Eye (tissue), 1 donor: ENCODE measurements at regions not wholly inside any gene's neighbourhood (a gene's known extent, or its start where the extent isn't known, plus 50 kb on each side); places are given as distances from the start of the nearest gene placed in this dataset.
"Not testable (repeated sequence)": the region's sequence is repeated elsewhere in the genome, so short reads cannot be mapped to it uniquely, and the experiment has no call there.

Source experiments
- DNase-seq: peaks from one replicate; pipeline ENCODE4 v3.0.0-alpha.2; 2015

DNA sequence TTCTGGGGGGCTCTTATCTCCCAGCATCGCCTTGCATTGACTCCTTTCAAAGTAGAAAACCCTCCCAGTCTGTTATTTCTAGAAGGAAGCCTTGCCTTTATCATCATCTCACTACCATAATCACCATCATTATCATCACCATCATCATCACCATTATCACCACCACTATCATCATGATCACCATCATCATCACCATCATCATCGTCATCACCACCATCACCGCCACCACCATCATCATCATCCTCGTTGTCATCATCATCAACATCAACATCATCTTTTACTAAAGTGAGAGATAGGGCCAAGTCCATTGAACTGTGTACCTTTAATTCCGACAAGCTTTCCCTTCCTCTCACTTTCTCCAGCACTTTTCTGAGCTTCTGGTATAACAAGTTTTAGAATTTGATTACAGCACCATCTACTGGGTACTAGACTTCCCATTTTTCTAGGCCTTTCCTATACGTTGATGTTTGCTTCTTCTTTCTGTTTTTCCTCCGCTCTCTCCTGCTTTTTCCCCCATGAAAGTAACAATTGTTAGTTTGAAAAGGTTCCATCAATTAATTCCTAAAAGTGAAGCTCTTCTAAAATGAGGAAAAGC is 226.4 kb downstream of the BUB3 start:
- DNase-seq, result peak; percentile 60

DNA sequence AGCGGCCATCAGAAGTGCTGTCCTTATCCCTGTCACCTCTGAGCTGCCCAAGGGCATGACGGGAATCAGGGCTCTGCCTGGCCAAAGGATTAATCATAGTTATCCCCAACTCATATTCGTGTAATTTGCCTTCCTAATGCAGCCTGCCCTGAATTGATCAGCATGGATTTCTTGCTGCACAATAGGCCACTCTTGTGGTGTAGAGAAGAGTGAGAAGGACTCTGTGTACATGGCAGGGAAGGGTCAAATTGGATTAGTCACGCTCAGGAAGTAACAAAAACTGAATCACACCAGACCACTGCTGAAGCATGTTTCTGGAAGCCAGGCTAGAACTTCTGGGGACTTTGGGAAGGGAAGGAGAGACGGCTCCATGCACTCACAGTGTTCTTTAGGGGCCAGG is 227.0 kb downstream of the BUB3 start:
- DNase-seq, result peak; percentile 55

DNA sequence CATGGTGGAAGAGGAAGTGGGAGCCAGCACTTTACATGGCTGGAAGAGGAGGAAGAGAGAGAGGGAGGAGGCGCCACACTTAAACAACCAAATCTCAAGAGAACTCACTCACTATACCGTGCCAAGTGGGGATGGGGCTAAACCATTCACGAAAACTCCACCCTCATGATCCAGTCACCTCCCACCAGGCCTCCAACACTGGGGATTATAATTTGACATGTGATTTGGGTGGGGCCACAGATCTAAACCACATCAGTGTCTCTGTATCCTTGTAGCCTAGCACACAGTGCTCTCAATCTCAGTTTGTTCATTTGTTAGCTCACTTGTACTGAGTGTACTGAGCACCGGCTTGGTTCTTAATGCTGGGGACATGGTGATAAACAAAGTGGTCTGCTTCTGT is 228.3 kb downstream of the BUB3 start:
- DNase-seq, result no peak

DNA sequence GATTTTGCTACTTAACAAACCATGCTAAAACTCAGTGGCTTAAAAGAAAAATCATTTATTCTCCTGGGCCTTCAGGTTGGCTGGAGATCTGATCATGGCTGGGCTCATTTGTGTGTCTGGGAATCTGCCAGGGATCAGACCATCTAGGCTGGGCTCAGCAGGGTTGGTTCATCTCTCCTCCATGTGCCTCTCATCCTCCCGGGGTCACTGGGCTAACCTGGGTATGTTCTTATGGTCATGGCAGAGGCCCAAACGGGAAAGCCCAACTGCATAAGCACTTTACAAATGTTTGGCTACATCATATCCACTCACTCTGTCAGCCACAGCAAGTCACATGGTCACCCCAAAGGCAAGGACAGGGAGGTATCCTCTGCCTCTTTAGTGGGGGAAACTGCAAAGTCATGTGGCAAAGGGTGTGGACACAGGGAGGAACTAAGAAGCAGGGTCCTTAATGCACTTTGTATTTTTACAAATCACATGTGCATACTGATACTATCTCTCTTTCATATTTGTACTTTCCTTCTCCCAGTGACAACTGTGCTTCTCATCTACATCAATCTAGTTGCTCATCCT is 231.4 kb downstream of the BUB3 start:
- no peak for DNase-seq

DNA sequence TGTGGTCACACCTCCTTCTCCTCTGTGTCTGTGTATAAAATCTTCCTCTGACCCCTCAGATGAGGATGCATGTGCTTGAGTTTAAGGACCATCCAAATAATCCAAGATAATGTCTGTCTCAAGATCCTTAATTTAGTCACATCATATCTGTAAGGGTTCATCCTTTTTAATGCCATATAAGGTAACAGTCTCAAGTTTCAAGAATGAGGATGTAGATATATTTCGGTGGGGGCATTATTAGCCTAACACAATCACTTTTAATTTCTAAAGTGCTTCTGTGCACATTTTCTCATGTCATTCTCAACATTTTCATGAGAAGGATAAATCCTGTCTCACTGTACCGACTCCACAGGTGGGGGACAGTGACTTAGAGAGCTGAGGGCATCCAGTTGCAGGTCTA is 235.3 kb downstream of the BUB3 start:
- DNase-seq, result no peak

DNA sequence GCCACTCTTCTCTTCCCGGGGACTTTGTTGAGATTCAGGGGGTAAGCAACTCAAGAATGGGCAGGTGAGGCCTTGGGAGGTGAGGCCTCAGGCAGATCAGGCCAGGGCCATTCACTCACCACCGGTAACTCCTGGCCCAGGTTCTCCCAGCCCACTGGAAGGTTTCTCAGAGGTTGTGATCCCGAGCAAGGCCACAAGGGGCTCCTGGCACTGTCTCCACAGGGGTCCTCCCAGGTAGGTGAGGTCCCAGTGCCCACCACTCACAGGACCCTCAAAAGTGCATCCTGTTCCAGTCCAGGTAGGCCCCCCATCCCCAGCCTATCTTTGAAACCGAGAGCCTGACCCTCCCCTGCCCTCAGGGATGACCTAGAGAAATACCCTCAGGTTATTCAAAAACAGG is 236.1 kb downstream of the BUB3 start:
- no peak for DNase-seq

DNA sequence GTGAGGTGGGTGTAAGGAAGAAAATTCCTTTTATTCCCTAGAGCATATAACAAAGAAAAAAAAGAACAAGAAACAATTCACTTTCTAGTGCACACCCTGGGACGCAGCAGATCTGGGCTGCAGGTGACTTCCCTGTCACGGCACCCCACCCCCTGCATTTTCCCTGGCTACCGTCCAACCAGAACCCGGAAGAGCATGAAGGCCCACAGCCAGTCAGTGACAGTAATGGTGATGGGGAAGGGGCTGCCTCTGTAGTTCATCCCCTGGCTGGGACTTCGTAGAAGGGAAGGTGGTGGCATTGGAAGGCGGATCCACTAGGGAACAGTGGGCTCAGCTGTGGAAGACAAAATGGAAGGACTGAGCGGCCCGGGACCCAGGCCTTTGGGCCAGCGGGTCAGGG is 236.7 kb downstream of the BUB3 start:
- no peak for DNase-seq

DNA sequence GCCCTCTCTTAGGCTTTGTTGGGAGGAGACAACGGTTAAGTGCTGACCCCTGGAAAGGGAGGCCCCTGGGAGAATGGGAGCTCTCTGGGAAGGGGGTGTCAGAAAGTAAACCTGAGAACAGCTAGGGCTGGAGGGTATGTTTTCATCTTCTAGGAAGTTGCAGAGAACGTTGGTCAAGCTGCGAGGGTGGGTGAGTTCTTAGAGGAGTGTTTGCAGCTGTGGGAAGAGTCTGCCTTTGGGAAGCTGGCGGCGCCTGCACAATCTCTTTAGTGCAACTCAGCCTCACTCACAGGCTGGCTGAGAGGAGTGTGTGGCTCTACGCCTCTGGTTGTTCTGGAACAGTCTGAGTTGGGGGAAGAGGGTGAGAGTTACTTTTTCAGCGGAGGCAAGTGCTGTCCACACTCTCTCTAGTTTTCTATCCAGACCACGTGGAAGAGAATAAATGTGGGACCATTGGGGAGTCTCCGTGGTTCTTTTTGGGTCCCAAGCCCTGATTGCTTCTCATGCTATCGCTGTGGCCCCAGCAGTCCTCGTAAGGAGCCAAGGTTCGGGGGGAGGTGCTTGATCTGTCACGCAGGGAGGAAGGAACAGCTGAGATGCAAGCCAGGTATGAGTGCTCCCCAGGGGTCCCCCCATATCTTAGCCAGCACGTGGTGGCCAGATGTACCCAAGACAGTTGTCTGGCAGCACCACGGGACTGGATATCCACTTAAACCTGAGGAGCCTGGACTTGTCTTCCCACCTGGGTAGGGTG is 237.2 kb downstream of the BUB3 start:
- DNase-seq, result no peak

DNA sequence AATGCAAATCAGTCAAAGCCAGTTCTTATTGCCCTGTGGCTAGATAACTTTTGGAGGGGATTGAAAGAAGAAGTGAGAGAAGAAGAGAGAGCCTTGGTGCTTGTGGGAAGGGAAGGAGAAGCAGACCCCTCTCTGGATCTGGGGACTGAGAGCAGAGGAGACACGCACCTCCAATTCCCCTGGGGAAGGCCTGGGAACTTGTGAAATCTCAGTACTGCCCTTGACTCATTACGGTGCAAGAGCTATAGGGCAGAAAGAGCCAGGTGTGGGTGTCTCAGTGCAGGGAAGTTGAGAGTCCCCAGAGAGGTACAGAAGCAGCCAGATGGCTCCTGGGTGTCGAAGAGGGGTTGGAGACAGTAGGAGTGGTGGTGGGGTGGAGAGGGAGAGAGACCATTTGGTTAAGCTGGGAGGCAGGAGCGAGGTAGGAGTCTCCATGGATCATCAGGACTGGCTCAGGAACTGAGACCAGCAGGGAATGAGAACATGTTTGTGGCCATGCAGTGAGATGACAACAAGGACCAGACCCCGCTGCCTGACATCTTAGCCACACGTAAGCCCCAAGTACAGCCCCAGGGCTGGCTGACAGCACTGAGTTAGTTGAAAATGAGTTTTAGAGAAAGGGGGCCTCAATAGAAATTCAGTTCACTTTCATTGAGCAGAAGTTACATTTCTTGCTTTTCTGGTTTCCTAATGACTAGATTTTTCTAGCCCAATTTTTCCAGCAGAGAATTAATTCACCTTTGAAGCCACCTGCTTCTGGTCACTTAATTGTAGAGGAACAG is 238.2 kb downstream of the BUB3 start:
- DNase-seq, result no peak

DNA sequence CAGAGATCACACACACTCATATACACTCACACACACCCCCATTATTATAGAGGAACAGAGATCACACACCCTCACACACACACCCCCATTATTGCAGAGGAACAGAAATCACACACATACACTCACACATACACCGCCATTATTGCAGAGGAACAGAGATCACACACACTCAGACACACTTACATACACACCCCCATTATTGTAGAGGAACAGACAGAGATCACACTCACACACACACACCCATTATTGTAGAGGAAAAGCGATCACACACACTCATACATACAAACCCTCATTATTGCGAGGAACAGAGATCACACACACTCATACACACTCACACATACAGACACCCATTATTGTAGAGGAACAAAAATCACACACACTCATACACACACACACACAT is 239.0 kb downstream of the BUB3 start:
- DNase-seq, result no peak

DNA sequence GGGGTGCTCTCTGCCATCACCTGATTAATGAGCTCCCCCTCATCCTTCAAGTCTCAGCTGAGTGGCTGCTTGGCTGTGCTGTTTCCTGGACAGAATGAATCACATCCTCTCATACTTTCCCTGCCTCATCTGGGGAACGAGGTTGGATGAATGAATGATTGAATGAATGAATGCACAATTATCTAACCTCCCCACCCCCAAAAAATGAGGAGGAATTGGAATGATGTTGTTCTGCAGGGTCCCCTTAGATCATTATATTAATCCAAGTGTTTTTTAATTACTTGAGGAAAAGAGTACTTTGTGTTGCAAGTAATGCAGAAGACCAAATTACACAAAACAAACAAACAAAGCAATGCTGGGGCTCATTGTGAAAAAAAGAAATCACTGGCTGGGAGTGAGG is 240.2 kb downstream of the BUB3 start:
- DNase-seq, result no peak

DNA sequence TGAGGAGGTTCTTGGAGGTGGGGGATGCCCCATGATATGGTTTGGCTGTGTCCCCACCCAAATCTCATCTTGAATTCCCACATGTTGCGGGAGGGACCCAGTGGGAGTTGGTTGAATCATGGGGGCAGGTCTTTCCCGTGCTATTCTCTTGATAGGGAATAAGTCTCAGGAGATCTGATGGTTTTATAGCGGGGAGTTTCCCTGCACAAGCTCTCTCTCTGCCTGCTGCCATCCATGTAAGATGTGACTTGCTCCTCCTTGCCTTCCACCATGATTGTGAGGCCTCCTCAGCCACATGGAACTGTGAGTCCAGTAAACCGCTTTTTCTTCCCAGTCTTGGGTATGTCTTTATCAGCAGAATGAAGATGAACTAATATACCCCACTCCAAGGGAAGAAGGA is 241.0 kb downstream of the BUB3 start:
- not testable (repeated sequence) for DNase-seq

DNA sequence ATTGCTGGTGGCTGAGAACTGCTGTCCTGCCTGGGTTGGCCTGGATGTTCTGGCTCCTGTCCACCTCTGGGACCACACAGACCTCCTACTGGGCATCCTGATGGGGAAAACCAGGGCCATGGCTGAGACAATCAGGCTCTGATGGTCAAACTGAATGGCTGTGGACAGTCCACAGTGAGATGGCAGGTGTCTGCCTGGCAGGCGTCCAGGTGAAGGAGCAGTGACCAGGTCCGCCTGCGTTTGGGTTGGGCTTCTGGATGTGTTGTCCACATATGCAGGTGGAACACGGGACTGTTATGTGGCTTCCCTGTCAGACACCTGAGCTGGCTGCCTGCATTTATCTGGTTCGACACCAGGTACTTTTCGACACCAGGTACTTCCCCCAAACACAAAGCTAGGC is 241.7 kb downstream of the BUB3 start:
- DNase-seq, result no peak

DNA sequence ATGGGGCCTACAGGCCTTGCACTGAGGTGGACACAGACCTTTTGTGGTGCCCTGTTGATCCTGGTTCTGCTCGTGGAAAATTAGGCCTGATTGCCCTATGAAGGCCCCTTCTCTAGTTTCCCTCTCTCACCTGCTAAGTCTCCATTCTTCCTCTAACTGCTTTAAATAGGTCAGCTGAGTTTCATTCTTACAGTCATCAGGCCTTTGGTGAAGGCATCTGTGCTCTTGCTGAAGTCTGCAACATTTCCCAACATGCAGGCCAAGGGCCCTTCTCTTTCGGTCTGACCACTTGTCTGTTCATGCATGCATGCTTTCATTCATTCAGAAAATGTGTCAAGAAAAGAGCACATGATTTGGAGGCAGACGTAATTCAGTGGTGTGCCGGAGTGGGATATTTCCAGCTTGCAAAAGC is 244.0 kb downstream of the BUB3 start:
- peak; percentile 80 for DNase-seq

DNA sequence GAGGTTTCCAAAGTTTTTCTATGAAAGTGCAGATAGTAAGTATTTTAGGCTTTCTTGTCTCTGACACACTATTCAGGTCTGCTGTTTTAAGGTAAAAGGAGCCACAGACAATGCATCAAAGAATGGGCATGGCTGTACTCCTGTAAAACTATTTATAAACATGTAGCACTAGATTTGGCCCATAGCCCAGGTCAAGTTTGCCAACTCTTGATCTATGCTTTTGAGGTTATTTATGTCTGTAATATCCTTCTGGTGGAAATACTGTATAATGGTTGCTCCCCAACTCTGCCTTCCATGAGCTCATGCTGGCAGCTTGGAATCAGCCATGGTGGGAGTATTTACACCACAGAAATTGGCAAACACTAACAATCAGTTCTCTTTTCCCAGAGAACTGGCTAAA is 244.6 kb downstream of the BUB3 start:
- no peak for DNase-seq

DNA sequence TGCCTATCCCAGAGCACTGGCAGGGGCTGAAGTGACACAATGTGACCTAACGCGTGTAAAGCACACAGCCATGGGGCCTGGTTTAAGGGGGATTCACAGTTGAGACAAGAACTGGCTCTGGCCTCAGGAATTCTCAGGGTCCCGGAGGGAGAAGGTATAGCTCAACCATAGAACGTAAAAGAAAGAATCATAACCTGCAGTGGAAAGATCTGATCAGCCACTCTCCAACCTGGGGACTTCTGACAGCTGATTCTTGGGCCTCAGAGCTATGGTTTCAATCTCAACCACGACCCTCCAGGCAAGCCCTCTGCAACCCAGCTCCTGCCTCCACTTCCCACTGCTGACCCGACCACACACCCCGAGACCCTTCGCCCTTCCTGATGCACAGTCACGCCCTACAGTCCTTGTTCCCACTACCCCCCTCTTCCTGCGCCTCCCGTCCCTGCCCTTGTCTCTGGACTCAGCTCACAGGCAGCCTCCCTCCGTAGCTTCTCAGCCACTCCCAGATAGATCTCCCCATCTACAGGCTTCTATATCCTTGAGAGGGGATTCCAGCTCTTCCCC is 245.2 kb downstream of the BUB3 start:
- DNase-seq, result no peak

DNA sequence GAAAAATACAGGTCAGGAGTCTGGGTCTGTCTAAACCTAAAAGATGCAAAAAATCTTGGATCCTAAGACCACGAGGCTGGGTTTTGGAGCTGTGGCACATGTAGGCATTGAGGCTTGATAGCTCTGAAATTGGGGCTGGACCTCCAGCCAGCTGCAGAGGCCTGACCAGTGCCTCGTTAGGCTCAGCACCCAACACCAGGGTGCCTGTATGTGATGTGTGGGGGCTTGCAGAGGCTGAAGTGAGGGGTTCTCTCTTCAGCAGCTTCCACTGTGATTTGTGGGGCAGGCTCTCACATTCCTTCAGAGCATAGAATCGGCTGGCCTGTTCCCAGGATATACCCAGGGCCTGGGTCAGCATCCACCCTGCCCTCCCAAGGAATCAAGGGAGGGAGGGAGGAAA is 247.8 kb downstream of the BUB3 start:
- no peak for DNase-seq

DNA sequence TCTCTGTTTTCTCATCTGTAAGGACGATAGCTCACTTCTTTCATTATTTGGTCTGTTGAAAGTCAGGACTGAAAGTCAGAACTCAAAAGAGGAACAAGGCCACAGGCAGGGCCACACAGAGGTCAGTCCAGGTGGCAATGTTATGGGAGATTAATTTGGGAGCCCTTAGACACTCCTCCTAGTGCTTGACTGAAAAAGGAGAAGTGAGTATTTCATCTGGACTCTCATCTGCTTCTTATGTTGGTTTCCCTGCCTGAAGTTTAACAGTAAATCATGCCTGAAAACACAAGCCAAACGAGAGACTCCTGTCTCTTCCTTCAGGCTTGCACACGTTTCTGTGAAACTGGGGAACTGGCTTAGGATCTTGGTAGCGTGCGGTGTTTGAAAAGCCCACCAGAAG is 248.5 kb downstream of the BUB3 start:
- no peak for DNase-seq

DNA sequence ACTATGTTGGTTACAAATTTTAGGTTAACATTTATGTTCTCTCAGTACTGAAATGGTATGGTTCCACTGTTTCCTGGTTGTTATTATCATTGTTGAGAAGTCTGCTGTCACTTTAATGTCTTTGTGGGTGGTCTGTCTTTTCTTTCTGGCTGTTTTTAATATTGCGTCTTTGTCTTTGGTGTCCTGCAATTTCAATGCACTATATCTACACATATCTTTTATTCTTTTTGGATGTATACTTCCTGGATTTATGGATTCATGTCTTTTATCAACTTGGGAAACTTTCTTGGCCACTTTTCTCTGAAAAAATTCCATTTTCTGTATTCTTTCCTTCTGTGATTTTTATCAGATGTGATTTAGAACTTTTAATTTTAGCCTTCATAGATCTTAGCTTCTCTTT is 250.2 kb downstream of the BUB3 start:
- DNase-seq, result peak; percentile 9

DNA sequence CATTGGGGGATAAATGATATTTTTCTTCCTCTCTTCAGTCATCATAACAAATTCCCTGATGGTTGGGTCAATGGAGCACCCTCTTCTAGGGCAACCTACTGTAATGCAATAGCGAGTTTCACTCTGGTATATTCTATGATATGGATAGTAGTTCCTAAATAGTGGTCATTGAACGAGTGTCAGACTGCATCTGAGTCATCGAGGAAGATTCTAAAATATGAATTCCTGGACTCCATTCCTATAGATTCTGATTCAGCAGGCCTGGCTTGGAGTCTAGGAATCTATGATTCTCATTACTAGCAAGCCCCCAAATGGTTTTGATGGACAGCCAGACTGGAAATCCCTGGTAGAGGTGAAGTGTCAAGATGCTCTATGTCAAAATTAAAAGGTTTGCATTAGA is 254.5 kb downstream of the BUB3 start:
- peak; percentile 3 for DNase-seq

DNA sequence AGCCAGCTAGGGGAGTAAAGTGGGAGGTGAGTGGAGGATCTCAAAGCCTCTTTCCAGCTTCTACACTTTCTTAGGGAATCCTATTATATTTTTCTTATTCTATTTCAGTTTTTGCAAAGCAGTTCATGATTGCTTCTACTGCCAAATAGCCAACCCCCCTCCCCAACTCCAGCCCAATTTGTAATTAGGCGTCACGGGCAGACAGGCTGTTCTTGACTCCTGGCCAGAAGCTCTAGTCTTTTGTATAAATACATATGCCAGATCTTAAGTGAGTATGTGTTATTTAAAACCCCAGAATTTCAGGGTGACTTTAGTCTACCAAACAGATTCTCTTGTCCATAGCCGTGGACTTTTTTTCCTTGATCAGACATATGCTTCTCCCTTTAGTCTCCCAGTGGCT is 255.2 kb downstream of the BUB3 start:
- peak; percentile 14 for DNase-seq

DNA sequence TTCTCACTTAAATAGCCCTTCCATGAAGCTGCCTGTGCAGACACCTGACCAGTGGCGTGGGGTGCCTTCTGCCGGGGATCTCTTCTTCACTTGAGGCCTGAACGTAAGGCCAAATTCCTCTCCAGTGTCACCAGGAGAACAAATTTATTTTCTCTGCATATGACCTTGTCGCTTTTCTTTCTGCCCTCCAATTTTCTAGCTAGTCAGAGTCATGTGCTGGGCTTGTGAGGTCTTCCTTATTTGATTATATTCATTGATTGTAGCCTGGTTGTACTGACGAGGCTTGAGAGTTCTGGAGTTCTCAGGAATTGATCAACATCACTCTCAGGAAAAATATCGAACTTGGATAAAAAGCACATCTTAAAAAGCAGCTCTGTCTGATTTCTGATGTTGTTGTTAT is 255.7 kb downstream of the BUB3 start:
- DNase-seq, result no peak

DNA sequence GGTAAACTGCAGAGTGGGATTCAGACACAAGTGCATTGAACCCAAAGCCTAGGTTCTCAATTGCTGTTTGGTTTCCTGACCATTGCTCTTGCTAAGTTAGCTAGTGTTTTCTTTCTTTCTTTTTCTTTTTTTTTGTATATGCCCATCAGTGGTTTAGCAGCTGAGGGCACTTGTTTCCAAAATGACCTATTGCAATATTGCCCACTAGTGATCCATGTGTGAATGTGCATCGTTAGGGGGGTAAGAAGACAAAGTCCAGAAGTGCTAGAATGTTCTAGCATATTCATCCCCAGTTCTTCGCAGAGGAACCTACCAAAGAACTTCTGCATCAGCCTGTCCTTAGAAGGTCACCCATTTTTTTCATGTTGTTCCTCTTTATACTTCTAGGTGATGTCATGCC is 252.8 kb upstream of the GPR26 start:
- no peak for DNase-seq

DNA sequence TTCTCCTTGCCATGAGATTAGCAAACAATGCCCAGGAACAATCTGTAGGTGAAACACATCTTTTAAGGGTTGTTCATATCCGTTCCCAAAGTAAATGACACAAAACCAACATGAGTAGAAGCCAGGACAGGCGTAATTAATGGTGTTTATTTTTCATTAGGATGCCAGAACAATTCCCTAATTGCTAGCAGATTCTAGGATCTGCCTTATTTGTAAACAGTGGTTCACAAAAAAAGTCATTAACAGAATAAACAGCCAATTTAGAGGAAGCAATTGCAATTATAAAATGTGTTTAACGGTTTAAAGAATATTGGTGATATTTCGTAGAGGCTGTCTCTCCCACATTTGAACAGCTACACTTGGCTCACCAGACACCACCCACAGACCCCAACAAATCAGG is 250.6 kb upstream of the GPR26 start:
- DNase-seq, result no peak
